NB4 (cell line): ENCODE measurements at regions not wholly inside any gene's neighbourhood (a gene's known extent, or its start where the extent isn't known, plus 50 kb on each side); places are given as distances from the start of the nearest gene placed in this dataset.

Experiments used
- CTCF ChIP-seq: IDR thresholded peaks from one replicate; pipeline ENCODE4 v1.5.1; 2012; ENCODE audit warnings: low read depth, low read length
- MYC ChIP-seq: IDR thresholded peaks from 2 replicates; pipeline ENCODE4 v1.6.1; 2011; ENCODE audit warnings: low read depth, low read length
- POLR2A ChIP-seq: IDR thresholded peaks from 2 replicates; pipeline ENCODE4 v1.6.1; 2011; ENCODE audit warnings: mild to moderate bottlenecking; ENCODE audit not compliant: insufficient read length; ENCODE audit errors: extremely low read depth

- TF ChIP-seq CTCF (no peak), POLR2A (no peak), MYC (no peak)
Measured at GRCh38 chr15:62440362-62441105, 275.4 kb upstream of the C2CD4B start.
